HEK293 (cell line): ENCODE measurements at regions not wholly inside any gene's neighbourhood (a gene's known extent, or its start where the extent isn't known, plus 50 kb on each side); places are given as distances from the start of the nearest gene placed in this dataset.

Experiments
- CTCF ChIA-PET: fragments of 350-600 bp; formaldehyde crosslinking; extraction: SDS; loops from one replicate; lab custom pipeline; 2021; ENCODE audit warnings: antibody characterized with exemption; lab: Yijun Ruan, JAX
- POLR2A ChIA-PET: fragments of 300-600 bp; formaldehyde crosslinking; extraction: SDS; loops from one replicate; lab custom pipeline; 2020; ENCODE audit warnings: antibody characterized with exemption, inconsistent platforms; lab: Yijun Ruan, JAX
- H3K27ac ChIP-seq: fragments of 200-500 bp; sonication (Bioruptor generic); 2 replicates; pipeline ENCODE4 v1.5.1; 2014; ENCODE audit warnings: low read depth, low read length, control low read depth, inconsistent platforms; ENCODE audit errors: extremely low read depth
- H3K36me3 ChIP-seq, 2 experiments: fragments of 200-500 bp in 1 of 2; sonication (Bioruptor generic) in 1 of 2; 1 replicate in 1 of 2; 2 replicates in 1 of 2; pipeline ENCODE4 v1.5.1; 2014 to 2017; ENCODE audit warnings: inconsistent platforms in 2 of 2, low read length in 2 of 2; ENCODE audit not compliant: control insufficient read depth in 2 of 2, insufficient read depth in 1 of 2
- H3K4me1 ChIP-seq: fragments of 200-500 bp; sonication (Bioruptor generic); 2 replicates; pipeline ENCODE4 v1.5.1; 2014; ENCODE audit warnings: mild to moderate bottlenecking, low read length, inconsistent platforms; ENCODE audit not compliant: control insufficient read depth, insufficient read depth
- H3K4me3 ChIP-seq: 2 replicates; pipeline ENCODE4 v1.5.1; 2011; ENCODE audit warnings: low read depth, mild to moderate bottlenecking, control low read depth, low read length, moderate library complexity
- H3K9me3 ChIP-seq: fragments of 200-500 bp; sonication (Bioruptor generic); 2 replicates; pipeline ENCODE4 v1.5.1; 2014; ENCODE audit warnings: low read depth, low read length, inconsistent platforms; ENCODE audit not compliant: control insufficient read depth, insufficient read depth
- BCL11B ChIP-seq: fragments of 450-650 bp; formaldehyde crosslinking; IDR thresholded peaks from 2 replicates; pipeline ENCODE4 v1.5.1; 2016; ENCODE audit warnings: low read depth, missing biosample characterization, missing genetic modification characterization
- CTCF ChIP-seq: fragments of 450-650 bp; formaldehyde crosslinking; IDR thresholded peaks from 2 replicates; pipeline ENCODE4 v1.5.1; 2016; ENCODE audit warnings: missing biosample characterization, missing genetic modification characterization
- GFI1B ChIP-seq: fragments of 450-650 bp; formaldehyde crosslinking; IDR thresholded peaks from 2 replicates; pipeline ENCODE4 v1.5.1; 2016; ENCODE audit warnings: missing biosample characterization, missing genetic modification characterization
- KLF16 ChIP-seq: fragments of 450-650 bp; formaldehyde crosslinking; IDR thresholded peaks from 2 replicates; pipeline ENCODE4 v1.5.1; 2017; ENCODE audit warnings: missing biosample characterization, missing genetic modification characterization
- MZF1 ChIP-seq: fragments of 450-650 bp; formaldehyde crosslinking; IDR thresholded peaks from 2 replicates; pipeline ENCODE4 v1.5.1; 2017; ENCODE audit warnings: missing biosample characterization, missing genetic modification characterization, borderline replicate concordance
- PATZ1 ChIP-seq: fragments of 450-650 bp; formaldehyde crosslinking; IDR thresholded peaks from 2 replicates; pipeline ENCODE4 v1.5.1; 2016; ENCODE audit warnings: missing biosample characterization, missing genetic modification characterization
- REPIN1 ChIP-seq: fragments of 450-650 bp; formaldehyde crosslinking; IDR thresholded peaks from 2 replicates; pipeline ENCODE4 v1.5.1; 2017; ENCODE audit warnings: missing biosample characterization, missing genetic modification characterization, low read depth
- SETDB1 ChIP-seq: IDR thresholded peaks from one replicate; pipeline ENCODE4 v1.6.1; 2017; ENCODE audit warnings: mild to moderate bottlenecking, low read length, moderate library complexity, mixed read lengths; ENCODE audit not compliant: insufficient read length
- ZBTB44 ChIP-seq: fragments of 450-650 bp; IDR thresholded peaks from 2 replicates; pipeline ENCODE4 v1.5.1; 2018; ENCODE audit warnings: missing biosample characterization, mild to moderate bottlenecking, missing genetic modification characterization
- ZEB2 ChIP-seq: fragments of 450-650 bp; formaldehyde crosslinking; IDR thresholded peaks from 2 replicates; pipeline ENCODE4 v1.5.1; 2016; ENCODE audit warnings: missing biosample characterization, missing genetic modification characterization
- ZNF112 ChIP-seq: fragments of 450-650 bp; formaldehyde crosslinking; IDR thresholded peaks from 2 replicates; pipeline ENCODE4 v1.5.0; 2017; ENCODE audit warnings: missing biosample characterization, missing genetic modification characterization
- ZNF2 ChIP-seq: fragments of 450-650 bp; formaldehyde crosslinking; IDR thresholded peaks from 2 replicates; pipeline ENCODE4 v1.5.1; 2016; ENCODE audit warnings: missing biosample characterization, missing genetic modification characterization
- ZNF24 ChIP-seq: fragments of 450-650 bp; formaldehyde crosslinking; IDR thresholded peaks from 2 replicates; pipeline ENCODE4 v1.5.1; 2016; ENCODE audit warnings: missing biosample characterization, missing genetic modification characterization
- ZNF248 ChIP-seq: fragments of 450-650 bp; formaldehyde crosslinking; IDR thresholded peaks from 2 replicates; pipeline ENCODE4 v1.5.1; 2017; ENCODE audit warnings: missing biosample characterization, missing genetic modification characterization
- ZNF362 ChIP-seq: fragments of 450-650 bp; formaldehyde crosslinking; IDR thresholded peaks from 2 replicates; pipeline ENCODE4 v1.5.1; 2016; ENCODE audit warnings: missing biosample characterization, missing genetic modification characterization
- ZNF366 ChIP-seq: fragments of 450-650 bp; formaldehyde crosslinking; conservative IDR thresholded peaks from 2 replicates; pipeline ENCODE4 v1.5.1; 2016; ENCODE audit warnings: missing biosample characterization, missing genetic modification characterization
- ZNF488 ChIP-seq: fragments of 450-650 bp; formaldehyde crosslinking; IDR thresholded peaks from 2 replicates; pipeline ENCODE4 v1.5.1; 2016; ENCODE audit warnings: missing biosample characterization, missing genetic modification characterization
- ZNF513 ChIP-seq: fragments of 450-650 bp; IDR thresholded peaks from 2 replicates; pipeline ENCODE4 v1.5.1; 2018; ENCODE audit warnings: missing biosample characterization, missing genetic modification characterization
- ZNF555 ChIP-seq: fragments of 450-650 bp; formaldehyde crosslinking; conservative IDR thresholded peaks from 2 replicates; pipeline ENCODE4 v1.5.1; 2017; ENCODE audit warnings: missing biosample characterization, mild to moderate bottlenecking, missing genetic modification characterization, inconsistent platforms
- ZNF561 ChIP-seq: fragments of 450-650 bp; IDR thresholded peaks from 2 replicates; pipeline ENCODE4 v1.5.1; 2018; ENCODE audit warnings: missing biosample characterization, missing genetic modification characterization, borderline replicate concordance
- ZNF621 ChIP-seq: fragments of 450-650 bp; formaldehyde crosslinking; IDR thresholded peaks from 2 replicates; pipeline ENCODE4 v1.5.1; 2017; ENCODE audit warnings: missing biosample characterization, missing genetic modification characterization
- ZNF692 ChIP-seq: fragments of 450-650 bp; formaldehyde crosslinking; IDR thresholded peaks from 2 replicates; pipeline ENCODE4 v1.5.1; 2016; ENCODE audit warnings: missing biosample characterization, missing genetic modification characterization
- ZNF776 ChIP-seq: fragments of 450-650 bp; formaldehyde crosslinking; IDR thresholded peaks from 2 replicates; pipeline ENCODE4 v1.5.0; 2017; ENCODE audit warnings: missing biosample characterization, missing genetic modification characterization, borderline replicate concordance
- ZNF837 ChIP-seq: fragments of 450-650 bp; formaldehyde crosslinking; IDR thresholded peaks from 2 replicates; pipeline ENCODE4 v1.5.1; 2016; ENCODE audit warnings: missing biosample characterization, missing genetic modification characterization
- ZSCAN18 ChIP-seq: fragments of 450-650 bp; formaldehyde crosslinking; IDR thresholded peaks from 2 replicates; pipeline ENCODE4 v1.5.1; 2016; ENCODE audit warnings: missing biosample characterization, missing genetic modification characterization

- no peak for TF ChIP-seq REPIN1 (tag by site-specific recombination)
- no peak for TF ChIP-seq ZNF555 (tag by site-specific recombination)
- no peak for TF ChIP-seq MZF1 (tag by site-specific recombination)
- no peak for TF ChIP-seq ZNF776 (tag by site-specific recombination)
- TF ChIP-seq ZNF837 (tag by site-specific recombination) = no peak
- no peak for TF ChIP-seq ZSCAN18
- TF ChIP-seq ZNF366 (tag by site-specific recombination) = no peak
- no peak for TF ChIP-seq ZNF362 (tag by site-specific recombination)
- no peak for TF ChIP-seq PATZ1
- no peak for TF ChIP-seq KLF16
- TF ChIP-seq ZNF561 (tag by site-specific recombination) = no peak
- no peak for TF ChIP-seq BCL11B (tag by site-specific recombination)
- no peaks in the 10 kb centered on the region for H3K36me3 ChIP-seq
- POLR2A ChIA-PET = no interaction called here
- no peaks in the 10 kb centered on the region for H3K4me1 ChIP-seq
- H3K4me3 ChIP-seq = no peak overlapping the region
- no peaks in the 10 kb centered on the region for H3K9me3 ChIP-seq
- CTCF ChIA-PET = no interaction called here
- H3K27ac ChIP-seq = no peak overlapping the region
Observed at GRCh38 chr4:186400676-186401075, 134.7 kb downstream of the F11 start.

- no peaks in the 10 kb centered on the region for H3K9me3 ChIP-seq
- H3K36me3 ChIP-seq = no peaks in the 10 kb centered on the region
- H3K4me3 ChIP-seq = no peak overlapping the region
- no peak overlapping the region for H3K27ac ChIP-seq
- H3K4me1 ChIP-seq = no peaks in the 10 kb centered on the region
- ChIA-PET POLR2A (no interaction called here), CTCF (no interaction called here)
- TF ChIP-seq ZBTB44 (no peak), ZNF24 (tag by site-specific recombination) (no peak), ZEB2 (tag by site-specific recombination) (no peak), SETDB1 (no peak), ZNF2 (tag by site-specific recombination) (no peak), CTCF (tag by site-specific recombination) (no peak), ZNF621 (no peak), ZNF513 (tag by site-specific recombination) (no peak), ZNF488 (tag by site-specific recombination) (no peak), GFI1B (tag by site-specific recombination) (no peak), ZNF692 (tag by site-specific recombination) (no peak), ZNF112 (tag by site-specific recombination) (no peak), ZNF248 (tag by site-specific recombination) (no peak)
Observed at GRCh38 chr4:186392017-186392416, 126.0 kb downstream of the F11 start.
